H1 (cell line): ENCODE measurements at regions not wholly inside any gene's neighbourhood (a gene's known extent, or its start where the extent isn't known, plus 50 kb on each side); places are given as distances from the start of the nearest gene placed in this dataset.

ENCODE experiments used
- CTCF ChIA-PET: fragments of 300-600 bp; sonication (Branson Sonifier 250); formaldehyde crosslinking; loops from one replicate; lab custom pipeline; 2021; ENCODE audit not compliant: partially characterized antibody; lab: Charles Lee
- POLR2A ChIA-PET: fragments of 300-600 bp; sonication (Branson Sonifier 250); formaldehyde crosslinking; loops from one replicate; lab custom pipeline; 2021; ENCODE audit warnings: inconsistent platforms; ENCODE audit not compliant: partially characterized antibody; lab: Charles Lee
- DNase-seq, 2 experiments: peaks; one replicate each; pipeline versions ENCODE4 v3.0.0 to v3.0.0-alpha.2; 2010 to 2022; ENCODE audit warnings: low spot score in 2 of 2, low read depth in 1 of 2, mixed read lengths in 1 of 2
- FAIRE-seq: peaks from 2 replicates; lab custom pipeline; 2011; peaks lifted over from hg19 to GRCh38; lab: Jason Lieb, UNC
- H2AFZ ChIP-seq: 2 replicates; pipeline ENCODE4 v1.8.1; 2012; ENCODE audit warnings: low read length, inconsistent platforms
- H2AK5ac ChIP-seq: 2 replicates; pipeline ENCODE4 v1.6.1; 2013; ENCODE audit warnings: low read depth, low read length
- H2BK120ac ChIP-seq: replicated peaks from 2 replicates; pipeline ENCODE3; 2013; ENCODE audit warnings: low read depth, low read length, inconsistent platforms
- H2BK12ac ChIP-seq: 2 replicates; pipeline ENCODE4 v1.6.1; 2013; ENCODE audit warnings: low read depth, low read length
- H2BK15ac ChIP-seq: 2 replicates; pipeline ENCODE4 v1.6.1; 2013; ENCODE audit warnings: low read length
- H2BK20ac ChIP-seq: 2 replicates; pipeline ENCODE4 v1.6.1; 2013; ENCODE audit warnings: low read length
- H2BK5ac ChIP-seq: 2 replicates; pipeline ENCODE4 v1.6.1; 2013; ENCODE audit warnings: low read depth, low read length
- H3K14ac ChIP-seq: 2 replicates; pipeline ENCODE4 v1.6.1; 2013; ENCODE audit warnings: inconsistent platforms; ENCODE audit not compliant: insufficient read length
- H3K18ac ChIP-seq: 2 replicates; pipeline ENCODE4 v1.6.1; 2013; ENCODE audit warnings: low read length; ENCODE audit errors: extremely low read depth
- H3K23ac ChIP-seq: 2 replicates; pipeline ENCODE4 v1.6.1; 2013; ENCODE audit warnings: inconsistent platforms; ENCODE audit not compliant: insufficient read length
- H3K23me2 ChIP-seq: 2 replicates; pipeline ENCODE4 v1.6.1; 2013; ENCODE audit warnings: low read depth, low read length
- H3K27ac ChIP-seq: 2 replicates; pipeline ENCODE4 v1.6.1; 2011; ENCODE audit warnings: low read depth, low read length, inconsistent platforms
- H3K27me3 ChIP-seq, 4 experiments: replicated peaks in 1 of 4; 1 replicate in 1 of 4; 2 replicates in 3 of 4; pipeline versions ENCODE4 v1.6.1 to v1.8.1; 2011 to 2013; ENCODE audit warnings: low read length in 3 of 4, mild to moderate bottlenecking in 3 of 4, inconsistent platforms in 2 of 4, mixed read lengths in 2 of 4, moderate library complexity in 1 of 4; ENCODE audit not compliant: control insufficient read depth in 3 of 4, insufficient read depth in 3 of 4; ENCODE audit errors: extremely low read depth in 1 of 4
- H3K36me3 ChIP-seq, 4 experiments: 2 replicates each; pipeline versions ENCODE4 v1.6.1 to v1.8.1; 2011 to 2013; ENCODE audit warnings: mild to moderate bottlenecking in 4 of 4, low read length in 3 of 4, moderate library complexity in 2 of 4, control low read depth in 1 of 4, inconsistent platforms in 1 of 4; ENCODE audit not compliant: insufficient read depth in 4 of 4, control insufficient read depth in 2 of 4
- H3K4ac ChIP-seq: replicated peaks from 2 replicates; pipeline ENCODE3; 2013; ENCODE audit warnings: low read length, low read depth, mixed read lengths, inconsistent platforms; ENCODE audit not compliant: insufficient read length
- H3K4me1 ChIP-seq, 4 experiments: replicated peaks in 1 of 4; 1 replicate in 1 of 4; 2 replicates in 3 of 4; pipeline versions ENCODE4 v1.6.1 to v1.8.1; 2011 to 2013; ENCODE audit warnings: low read length in 3 of 4, inconsistent platforms in 2 of 4, mixed read lengths in 1 of 4; ENCODE audit not compliant: insufficient read depth in 4 of 4, control insufficient read depth in 3 of 4
- H3K4me2 ChIP-seq, 2 experiments: 2 replicates each; pipeline versions ENCODE4 v1.6.1 to v1.8.1; 2011 to 2013; ENCODE audit warnings: low read depth in 2 of 2, low read length in 2 of 2, control low read depth in 1 of 2, inconsistent platforms in 1 of 2, mild to moderate bottlenecking in 1 of 2; ENCODE audit not compliant: insufficient read depth in 1 of 2
- H3K4me3 ChIP-seq, 4 experiments: fragments of 200-600, 300-600 bp in 1 of 4; sonication (generic), shearing (Covaris generic), sonication (Bioruptor Twin) in 1 of 4; 2 replicates each; pipeline versions ENCODE4 v1.5.1 to v1.8.1; 2011 to 2016; ENCODE audit warnings: low read length in 4 of 4, low read depth in 3 of 4, control low read depth in 2 of 4, inconsistent platforms in 2 of 4, mild to moderate bottlenecking in 2 of 4, mixed read lengths in 1 of 4, moderate library complexity in 1 of 4; ENCODE audit not compliant: insufficient read depth in 2 of 4; ENCODE audit errors: extremely low read depth in 1 of 4
- H3K56ac ChIP-seq: replicated peaks from 2 replicates; pipeline ENCODE3; 2013; ENCODE audit warnings: low read depth, mild to moderate bottlenecking, mixed read lengths, low read length, inconsistent platforms; ENCODE audit not compliant: insufficient read length
- H3K79me1 ChIP-seq: 2 replicates; pipeline ENCODE4 v1.6.1; 2013; ENCODE audit warnings: low read depth, low read length, control low read depth
- H3K79me2 ChIP-seq, 2 experiments: 2 replicates each; pipeline versions ENCODE4 v1.6.1 to v1.8.1; 2012 to 2013; ENCODE audit warnings: low read length in 2 of 2, mild to moderate bottlenecking in 2 of 2, inconsistent platforms in 1 of 2; ENCODE audit not compliant: insufficient read depth in 2 of 2, control insufficient read depth in 1 of 2
- H3K9ac ChIP-seq, 4 experiments: replicated peaks in 1 of 4; 1 replicate in 1 of 4; 2 replicates in 3 of 4; pipeline versions ENCODE4 v1.6.1 to v1.8.1; 2011 to 2013; ENCODE audit warnings: low read depth in 3 of 4, low read length in 3 of 4, control low read depth in 2 of 4, mild to moderate bottlenecking in 2 of 4, moderate library complexity in 2 of 4, inconsistent platforms in 1 of 4; ENCODE audit errors: extremely low read depth in 1 of 4
- H3K9me3 ChIP-seq, 2 experiments: 2 replicates each; pipeline versions ENCODE4 v1.6.1 to v1.8.1; 2012 to 2013; ENCODE audit warnings: mild to moderate bottlenecking in 2 of 2, moderate library complexity in 2 of 2, control low read depth in 1 of 2, inconsistent platforms in 1 of 2, low read depth in 1 of 2, low read length in 1 of 2, mixed read lengths in 1 of 2; ENCODE audit not compliant: insufficient read depth in 2 of 2
- H4K20me1 ChIP-seq, 2 experiments: replicated peaks in 1 of 2; 2 replicates each; pipeline versions ENCODE3 to v1.8.1; 2011 to 2013; ENCODE audit warnings: inconsistent platforms in 2 of 2, low read length in 2 of 2, mild to moderate bottlenecking in 1 of 2; ENCODE audit not compliant: insufficient read depth in 2 of 2, control insufficient read depth in 1 of 2
- H4K5ac ChIP-seq: 2 replicates; pipeline ENCODE4 v1.6.1; 2013; ENCODE audit warnings: low read length, low read depth, mixed read lengths, inconsistent platforms; ENCODE audit not compliant: insufficient read length
- H4K8ac ChIP-seq: 2 replicates; pipeline ENCODE4 v1.8.0; 2013; ENCODE audit warnings: mild to moderate bottlenecking, moderate library complexity, low read length, inconsistent platforms; ENCODE audit not compliant: insufficient read depth; ENCODE audit errors: extremely low read depth
- H4K91ac ChIP-seq: replicated peaks from 2 replicates; pipeline ENCODE3; 2013; ENCODE audit warnings: low read length, mixed read lengths, inconsistent platforms; ENCODE audit not compliant: insufficient read length
- JUND ChIP-seq: IDR thresholded peaks from 2 replicates; pipeline ENCODE4 v1.6.1; 2011; ENCODE audit warnings: mild to moderate bottlenecking, improper control_type of control experiment, low read length
- POLR2A ChIP-seq, 2 experiments: IDR thresholded peaks; 1 replicate in 1 of 2; 2 replicates in 1 of 2; pipeline ENCODE4 v1.6.1; 2011; ENCODE audit warnings: low read depth in 2 of 2, low read length in 2 of 2, mild to moderate bottlenecking in 2 of 2; ENCODE audit errors: control extremely low read depth in 1 of 2
- POU5F1 ChIP-seq: IDR thresholded peaks from 2 replicates; pipeline ENCODE4 v1.6.1; 2011; ENCODE audit warnings: low read depth, mild to moderate bottlenecking, low read length, moderate library complexity
- RBBP5 ChIP-seq: IDR thresholded peaks from 2 replicates; pipeline ENCODE4 v1.7.1; 2012; ENCODE audit warnings: low read depth, mild to moderate bottlenecking, inconsistent platforms, low read length, moderate library complexity, borderline replicate concordance
- RFX5 ChIP-seq: IDR thresholded peaks from 2 replicates; pipeline ENCODE4 v1.6.1; 2011; ENCODE audit warnings: low read depth, low read length, improper control_type of control experiment, borderline replicate concordance
- SIN3A ChIP-seq, 2 experiments: IDR thresholded peaks in 1 of 2; conservative IDR thresholded peaks in 1 of 2; 2 replicates each; pipeline ENCODE4 v1.6.1; 2011 to 2012; ENCODE audit warnings: low read length in 2 of 2, improper control_type of control experiment in 1 of 2, low read depth in 1 of 2, mild to moderate bottlenecking in 1 of 2
- SIX5 ChIP-seq: IDR thresholded peaks from 2 replicates; pipeline ENCODE4 v1.6.1; 2011; ENCODE audit warnings: mild to moderate bottlenecking, low read depth, low read length
- SP4 ChIP-seq: IDR thresholded peaks from 2 replicates; pipeline ENCODE4 v1.6.1; 2012; ENCODE audit warnings: low read length, inconsistent platforms
- WGBS, 2 experiments: shearing (Covaris generic) in 1 of 2; methylation state at CpG; one replicate each; pipeline versions ENCODE4 v1.1.6 to v1.1.7; 2013 to 2015; ENCODE audit warnings: low lambda C conversion rate in 2 of 2, mixed read lengths in 2 of 2, inconsistent platforms in 1 of 2, low coverage in 1 of 2, missing lambda C conversion rate in 1 of 2; ENCODE audit not compliant: insufficient replicate concordance in 2 of 2, insufficient coverage in 1 of 2, insufficient read length in 1 of 2; ENCODE audit errors: extremely low coverage in 1 of 2, missing lambda C conversion rate in 1 of 2; 5-methylcytosine and 5-hydroxymethylcytosine counted together

DNA sequence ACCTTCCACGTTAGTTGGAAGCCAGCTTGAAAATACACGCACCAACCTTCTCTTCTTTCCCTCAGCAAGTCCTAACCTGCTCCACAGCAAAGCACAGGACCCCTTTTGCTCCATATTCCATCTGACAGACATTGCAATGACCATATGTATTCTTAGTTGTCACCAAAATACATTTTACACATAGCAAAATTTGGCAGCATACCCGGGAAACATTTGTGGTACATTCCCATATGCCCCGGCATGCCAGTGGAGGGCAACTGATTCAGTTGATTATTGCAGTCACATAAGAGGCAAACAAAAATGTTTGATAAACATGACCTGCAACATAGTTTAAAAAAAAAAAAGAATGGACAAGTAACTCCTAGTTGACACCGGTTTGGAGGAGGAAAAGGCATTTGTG is 202.1 kb upstream of the UBE2E3 start:
- Histone ChIP-seq H4K20me1 (no peaks in the 10 kb centered on the region), H3K79me1 (no peaks in the 10 kb centered on the region), H3K9me3 (no peaks in the 10 kb centered on the region), H2BK120ac (no peak overlapping the region), H2BK12ac (no peak overlapping the region), H2BK15ac (no peak overlapping the region), H3K23ac (no peak overlapping the region), H2BK20ac (no peak overlapping the region), H3K36me3 (no peaks in the 10 kb centered on the region), H4K5ac (no peak overlapping the region), H3K56ac (no peak overlapping the region), H2AFZ (no peak overlapping the region), H2AK5ac (no peak overlapping the region), H3K79me2 (no peaks in the 10 kb centered on the region), H3K4me1 (no peaks in the 10 kb centered on the region), H3K14ac (no peak overlapping the region), H3K4me3 (no peak overlapping the region), H3K27ac (no peak overlapping the region), H3K4me2 (no peak overlapping the region), H3K27me3 (no peaks in the 10 kb centered on the region), H3K9ac (no peak overlapping the region), H4K8ac (no peak overlapping the region), H3K4ac (no peak overlapping the region), H4K91ac (no peak overlapping the region), H3K23me2 (no peaks in the 10 kb centered on the region), H2BK5ac (no peak overlapping the region), H3K18ac (no peak overlapping the region)
- CTCF ChIA-PET = no interaction called here
- no peak for FAIRE-seq
- no peak for DNase-seq
- 89% methylated on average over 5 of the region's 5 CpGs; no CpG with 5 or more reads in 1 of the 2 experiments for WGBS, 2 experiments
- POLR2A ChIA-PET = no interaction called here
- TF ChIP-seq JUND (no peak), SIX5 (no peak), RFX5 (no peak), POU5F1 (no peak), POLR2A (IDR thresholded peaks at IDR 0.05; ENCODE audit: control extremely low read depth in 1 of 2, low read depth in 2 of 2, low read length in 2 of 2) (no peak), SP4 (no peak), SIN3A (conservative IDR thresholded peaks at IDR 0.05 in 1 of 2, IDR thresholded peaks at IDR 0.05 in 1 of 2; ENCODE audit: low read depth in 1 of 2, low read length in 2 of 2) (no peak), RBBP5 (no peak)
